K562 (cell line): ENCODE measurements at regions not wholly inside any gene's neighbourhood (a gene's known extent, or its start where the extent isn't known, plus 50 kb on each side); places are given as distances from the start of the nearest gene placed in this dataset.

ENCODE experiments used
- ATAC-seq: fragments of 200-7000 bp; cut with Tn5 transposase; 3 replicates; pipeline ENCODE4 v1.9.1; 2020; ENCODE audit warnings: moderate library complexity
- BruUV-seq: library from RNA; stranded (reverse); fragments of 400-500 nt; replicated peaks from 2 replicates; lab custom pipeline; 2021; lab: Mats Ljungman, UMichigan
- CTCF ChIA-PET: fragments of 300-600 bp; formaldehyde crosslinking; extraction: SDS; loops from one replicate; lab custom pipeline; 2021; ENCODE audit warnings: low intra/inter-chr PET ratio; lab: Yijun Ruan, JAX
- POLR2A ChIA-PET: fragments of 300-600, 350-650 bp; sonication (Branson Sonifier 250); formaldehyde crosslinking; extraction: SDS; loops from one replicate; lab custom pipeline; 2021; ENCODE audit warnings: antibody characterized with exemption, inconsistent platforms; lab: Yijun Ruan, JAX
- DNase-seq, 4 experiments: peaks; one replicate each; pipeline versions ENCODE4 v3.0.0 to v3.0.0-alpha.2; 2011 to 2018; ENCODE audit warnings: low spot score in 3 of 4, mixed read lengths in 3 of 4; ENCODE audit errors: extremely low read depth in 1 of 4
- FAIRE-seq: peaks from 2 replicates; lab custom pipeline; 2011; peaks lifted over from hg19 to GRCh38; lab: Jason Lieb, UNC
- H2AFZ ChIP-seq: 2 replicates; pipeline ENCODE4 v1.6.0; 2011; ENCODE audit warnings: low read depth, low read length, control low read depth, inconsistent platforms
- H3K27ac ChIP-seq: fragments of 200-600 bp; 3 replicates; pipeline ENCODE4 v1.8.0; 2011; ENCODE audit warnings: low read depth, mild to moderate bottlenecking, control low read depth, inconsistent platforms, low read length, moderate library complexity, mixed read lengths; ENCODE audit errors: extremely low read depth
- H3K27me3 ChIP-seq, 2 experiments: fragments of 300-600 bp in 1 of 2; 2 replicates in 1 of 2; 3 replicates in 1 of 2; pipeline versions ENCODE4 v1.6.0 to v1.8.0; 2011; ENCODE audit warnings: inconsistent platforms in 2 of 2, low read length in 2 of 2, mild to moderate bottlenecking in 1 of 2, mixed read lengths in 1 of 2, moderate library complexity in 1 of 2; ENCODE audit not compliant: control insufficient read depth in 2 of 2, insufficient read depth in 2 of 2
- H3K36me3 ChIP-seq: fragments of 300-600 bp; 3 replicates; pipeline ENCODE4 v1.8.0; 2011; ENCODE audit warnings: mild to moderate bottlenecking, low read length, inconsistent platforms; ENCODE audit not compliant: control insufficient read depth, insufficient read depth
- H3K4me1 ChIP-seq, 2 experiments: fragments of 200-600 bp in 1 of 2; replicated peaks in 1 of 2; 2 replicates in 1 of 2; 3 replicates in 1 of 2; pipeline versions ENCODE4 v1.5.1 to v1.8.0; 2011; ENCODE audit warnings: inconsistent platforms in 2 of 2, low read length in 2 of 2, mild to moderate bottlenecking in 1 of 2, mixed read lengths in 1 of 2, moderate library complexity in 1 of 2; ENCODE audit not compliant: control insufficient read depth in 2 of 2, insufficient read depth in 2 of 2
- H3K4me2 ChIP-seq: 2 replicates; pipeline ENCODE4 v1.6.1; 2011; ENCODE audit warnings: low read length, control low read depth, inconsistent platforms, mixed read lengths; ENCODE audit not compliant: insufficient read depth
- H3K4me3 ChIP-seq: fragments of 200-600 bp; sonication (generic), shearing (Covaris generic); 2 replicates; pipeline ENCODE4 v1.5.1; 2016; ENCODE audit warnings: control low read depth, inconsistent platforms
- H3K79me2 ChIP-seq: fragments of 200-600 bp; 3 replicates; pipeline ENCODE4 v1.8.0; 2011; ENCODE audit warnings: low read length, inconsistent platforms; ENCODE audit not compliant: control insufficient read depth, insufficient read depth
- H3K9ac ChIP-seq, 2 experiments: 2 replicates each; pipeline versions ENCODE4 v1.6.0 to v1.6.1; 2011; ENCODE audit warnings: low read depth in 2 of 2, low read length in 2 of 2, control low read depth in 1 of 2, inconsistent platforms in 1 of 2, mild to moderate bottlenecking in 1 of 2, mixed read lengths in 1 of 2; ENCODE audit not compliant: insufficient read depth in 1 of 2
- H3K9me1 ChIP-seq: one replicate; pipeline ENCODE4 v1.6.0; 2011; ENCODE audit warnings: inconsistent platforms, mild to moderate bottlenecking, low read length, moderate library complexity; ENCODE audit not compliant: control insufficient read depth, insufficient read depth
- H3K9me3 ChIP-seq: replicated peaks from 2 replicates; pipeline ENCODE4 v1.5.1; 2011; ENCODE audit warnings: low read depth, low read length, inconsistent platforms; ENCODE audit not compliant: control insufficient read depth, insufficient read depth
- H4K20me1 ChIP-seq: replicated peaks from 2 replicates; pipeline ENCODE4 v1.6.1; 2011; ENCODE audit warnings: low read length, inconsistent platforms, mixed read lengths; ENCODE audit not compliant: control insufficient read depth, insufficient read depth
- ETV6 ChIP-seq, 3 experiments: fragments of 150-350 bp in 1 of 3; sonication (generic) in 1 of 3; formaldehyde crosslinking in 1 of 3; IDR thresholded peaks; 2 replicates each; pipeline versions ENCODE4 v1.6.1 to v1.8.0; 2014 to 2022; ENCODE audit warnings: borderline replicate concordance in 2 of 3, low read depth in 2 of 3, antibody characterized with exemption in 1 of 3, low read length in 1 of 3, mild to moderate bottlenecking in 1 of 3, missing genetic modification reagents in 1 of 3
- GTF2A2 ChIP-seq: IDR thresholded peaks from 2 replicates; pipeline ENCODE4 v1.6.1; 2016; ENCODE audit warnings: mild to moderate bottlenecking, missing genetic modification characterization, missing compliant biosample characterization
- NBN ChIP-seq: fragments of 450-650 bp; IDR thresholded peaks from 2 replicates; pipeline ENCODE4 v1.6.1; 2016; ENCODE audit warnings: low read depth, mild to moderate bottlenecking
- OTX1 ChIP-seq: fragments of 450-650 bp; formaldehyde crosslinking; IDR thresholded peaks from 2 replicates; pipeline ENCODE4 v1.4.0; 2022; ENCODE audit warnings: mild to moderate bottlenecking
- SETDB1 ChIP-seq: IDR thresholded peaks from one replicate; pipeline ENCODE4 v1.6.1; 2012; ENCODE audit warnings: low read length, control low read depth, inconsistent platforms
- SLC30A9 ChIP-seq: fragments of 250-450 bp; sonication (Bioruptor Pico); IDR thresholded peaks from 2 replicates; pipeline ENCODE4 v1.8.0; 2022; ENCODE audit warnings: mild to moderate bottlenecking, moderate library complexity
- TBL1XR1 ChIP-seq, 2 experiments: IDR thresholded peaks; 2 replicates each; pipeline ENCODE4 v1.6.1; 2012; ENCODE audit warnings: improper control_type of control experiment in 2 of 2, low read length in 2 of 2, mild to moderate bottlenecking in 1 of 2
- ZNF232 ChIP-seq: sonication (generic); formaldehyde crosslinking; IDR thresholded peaks from 2 replicates; pipeline ENCODE4 v1.8.0; 2022; ENCODE audit warnings: mild to moderate bottlenecking, missing genetic modification reagents
- ZNF280B ChIP-seq: fragments of 250-450 bp; sonication (Bioruptor Pico); IDR thresholded peaks from 2 replicates; pipeline ENCODE4 v1.5.1; 2021; ENCODE audit warnings: mild to moderate bottlenecking
- WGBS: fragments of 100-300 bp; shearing (Covaris generic); methylation state at CpG from one replicate; pipeline ENCODE4 v1.1.6; 2016; ENCODE audit warnings: low coverage, mixed read lengths; ENCODE audit not compliant: insufficient coverage; ENCODE audit errors: missing lambda C conversion rate; 5-methylcytosine and 5-hydroxymethylcytosine counted together
- in situ Hi-C: fragments of 300-500 bp; cut with MboI; formaldehyde crosslinking; loops from 4 replicates; pipeline ENCODE4 v1.15.0; 2018; ENCODE audit warnings: inconsistent platforms, mixed read lengths
- intact Hi-C: fragments of 100-400 bp; cut with micrococcal nuclease; formaldehyde crosslinking; loops from 2 replicates; pipeline ENCODE4 v1.14.2; 2022
- TF ChIP-seq, protein P1 (sequence below), 2 experiments: IDR thresholded peaks; 2 replicates each; pipeline ENCODE4 v1.6.1; 2012; ENCODE audit warnings: improper control_type of control experiment in 2 of 2, low read depth in 2 of 2, low read length in 2 of 2, borderline replicate concordance in 1 of 2
- TF ChIP-seq, protein P2 (sequence below): fragments of 200-800 bp; sonication (Bioruptor generic); IDR thresholded peaks from 2 replicates; pipeline ENCODE4 v1.6.1; 2016; ENCODE audit warnings: missing genetic modification characterization, missing compliant biosample characterization

GRCh38 chr5:25027526-25027925 is 382.7 kb upstream of the CDH10 start (continued):
- TF ChIP-seq, protein P1, sequence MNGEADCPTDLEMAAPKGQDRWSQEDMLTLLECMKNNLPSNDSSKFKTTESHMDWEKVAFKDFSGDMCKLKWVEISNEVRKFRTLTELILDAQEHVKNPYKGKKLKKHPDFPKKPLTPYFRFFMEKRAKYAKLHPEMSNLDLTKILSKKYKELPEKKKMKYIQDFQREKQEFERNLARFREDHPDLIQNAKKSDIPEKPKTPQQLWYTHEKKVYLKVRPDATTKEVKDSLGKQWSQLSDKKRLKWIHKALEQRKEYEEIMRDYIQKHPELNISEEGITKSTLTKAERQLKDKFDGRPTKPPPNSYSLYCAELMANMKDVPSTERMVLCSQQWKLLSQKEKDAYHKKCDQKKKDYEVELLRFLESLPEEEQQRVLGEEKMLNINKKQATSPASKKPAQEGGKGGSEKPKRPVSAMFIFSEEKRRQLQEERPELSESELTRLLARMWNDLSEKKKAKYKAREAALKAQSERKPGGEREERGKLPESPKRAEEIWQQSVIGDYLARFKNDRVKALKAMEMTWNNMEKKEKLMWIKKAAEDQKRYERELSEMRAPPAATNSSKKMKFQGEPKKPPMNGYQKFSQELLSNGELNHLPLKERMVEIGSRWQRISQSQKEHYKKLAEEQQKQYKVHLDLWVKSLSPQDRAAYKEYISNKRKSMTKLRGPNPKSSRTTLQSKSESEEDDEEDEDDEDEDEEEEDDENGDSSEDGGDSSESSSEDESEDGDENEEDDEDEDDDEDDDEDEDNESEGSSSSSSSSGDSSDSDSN (IDR thresholded peaks at IDR 0.05; ENCODE audit: borderline replicate concordance in 1 of 2, low read depth in 2 of 2, low read length in 2 of 2): no peak
- no peak for TF ChIP-seq OTX1
- TF ChIP-seq ZNF232 (CRISPR knock-in tag): no peak
- TF ChIP-seq GTF2A2: no peak
- no peak for TF ChIP-seq ETV6 (IDR thresholded peaks at IDR 0.05; ENCODE audit: borderline replicate concordance in 1 of 2, low read depth in 2 of 2, low read length in 1 of 2)
- no peak for TF ChIP-seq ETV6 (CRISPR knock-in tag; IDR thresholded peaks at IDR 0.05; ENCODE audit: borderline replicate concordance)
- no peak for TF ChIP-seq TBL1XR1 (IDR thresholded peaks at IDR 0.05; ENCODE audit: low read length in 2 of 2)

DNA sequence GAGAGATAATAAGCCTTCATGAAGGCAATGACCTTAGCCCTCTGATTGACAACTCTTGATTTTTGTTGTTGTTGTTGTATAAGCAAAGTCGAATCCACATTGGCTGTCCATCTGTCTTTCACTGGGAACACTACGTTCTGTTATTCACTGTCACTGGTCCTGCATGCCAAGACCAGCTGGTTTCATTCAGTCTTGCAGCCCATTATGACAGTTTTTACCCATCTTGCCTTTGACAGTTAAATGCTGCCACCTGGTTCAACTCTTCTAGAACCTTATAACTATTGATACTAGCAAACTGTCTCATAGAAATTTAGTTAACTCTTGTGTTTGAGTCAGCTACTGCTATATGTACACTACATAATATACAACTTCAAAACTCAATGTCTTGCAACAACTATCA is 382.3 kb upstream of the CDH10 start:
- CTCF ChIA-PET: no interaction called here
- H3K4me1 ChIP-seq: no peaks in the 10 kb centered on the region
- no peak overlapping the region for H3K4me2 ChIP-seq
- POLR2A ChIA-PET: no interaction called here
- H4K20me1 ChIP-seq: no peaks in the 10 kb centered on the region
- no peak overlapping the region for H3K27ac ChIP-seq
- H3K9ac ChIP-seq: no peak overlapping the region
- no peak overlapping the region for H2AFZ ChIP-seq
- no peak for DNase-seq
- in situ Hi-C loops: no loop called here
- H3K79me2 ChIP-seq: no peaks in the 10 kb centered on the region
- no TSS peak for BruUV-seq
- WGBS: 0% methylated on average over 2 of the region's 2 CpGs
- H3K27me3 ChIP-seq: no peaks in the 10 kb centered on the region
- ATAC-seq: no peak
- TF ChIP-seq, protein P2, sequence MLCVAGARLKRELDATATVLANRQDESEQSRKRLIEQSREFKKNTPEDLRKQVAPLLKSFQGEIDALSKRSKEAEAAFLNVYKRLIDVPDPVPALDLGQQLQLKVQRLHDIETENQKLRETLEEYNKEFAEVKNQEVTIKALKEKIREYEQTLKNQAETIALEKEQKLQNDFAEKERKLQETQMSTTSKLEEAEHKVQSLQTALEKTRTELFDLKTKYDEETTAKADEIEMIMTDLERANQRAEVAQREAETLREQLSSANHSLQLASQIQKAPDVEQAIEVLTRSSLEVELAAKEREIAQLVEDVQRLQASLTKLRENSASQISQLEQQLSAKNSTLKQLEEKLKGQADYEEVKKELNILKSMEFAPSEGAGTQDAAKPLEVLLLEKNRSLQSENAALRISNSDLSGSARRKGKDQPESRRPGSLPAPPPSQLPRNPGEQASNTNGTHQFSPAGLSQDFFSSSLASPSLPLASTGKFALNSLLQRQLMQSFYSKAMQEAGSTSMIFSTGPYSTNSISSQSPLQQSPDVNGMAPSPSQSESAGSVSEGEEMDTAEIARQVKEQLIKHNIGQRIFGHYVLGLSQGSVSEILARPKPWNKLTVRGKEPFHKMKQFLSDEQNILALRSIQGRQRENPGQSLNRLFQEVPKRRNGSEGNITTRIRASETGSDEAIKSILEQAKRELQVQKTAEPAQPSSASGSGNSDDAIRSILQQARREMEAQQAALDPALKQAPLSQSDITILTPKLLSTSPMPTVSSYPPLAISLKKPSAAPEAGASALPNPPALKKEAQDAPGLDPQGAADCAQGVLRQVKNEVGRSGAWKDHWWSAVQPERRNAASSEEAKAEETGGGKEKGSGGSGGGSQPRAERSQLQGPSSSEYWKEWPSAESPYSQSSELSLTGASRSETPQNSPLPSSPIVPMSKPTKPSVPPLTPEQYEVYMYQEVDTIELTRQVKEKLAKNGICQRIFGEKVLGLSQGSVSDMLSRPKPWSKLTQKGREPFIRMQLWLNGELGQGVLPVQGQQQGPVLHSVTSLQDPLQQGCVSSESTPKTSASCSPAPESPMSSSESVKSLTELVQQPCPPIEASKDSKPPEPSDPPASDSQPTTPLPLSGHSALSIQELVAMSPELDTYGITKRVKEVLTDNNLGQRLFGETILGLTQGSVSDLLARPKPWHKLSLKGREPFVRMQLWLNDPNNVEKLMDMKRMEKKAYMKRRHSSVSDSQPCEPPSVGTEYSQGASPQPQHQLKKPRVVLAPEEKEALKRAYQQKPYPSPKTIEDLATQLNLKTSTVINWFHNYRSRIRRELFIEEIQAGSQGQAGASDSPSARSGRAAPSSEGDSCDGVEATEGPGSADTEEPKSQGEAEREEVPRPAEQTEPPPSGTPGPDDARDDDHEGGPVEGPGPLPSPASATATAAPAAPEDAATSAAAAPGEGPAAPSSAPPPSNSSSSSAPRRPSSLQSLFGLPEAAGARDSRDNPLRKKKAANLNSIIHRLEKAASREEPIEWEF (CRISPR knock-in tag): no peak
- no peak for TF ChIP-seq ZNF280B (CRISPR knock-in tag)
- no peak for TF ChIP-seq SETDB1
- TF ChIP-seq NBN: no peak
- TF ChIP-seq SLC30A9 (CRISPR knock-in tag): no peak
- TF ChIP-seq, all 486 proteins: peak for 0
- no peaks in the 10 kb centered on the region for H3K9me3 ChIP-seq
- no peak overlapping the region for H3K4me3 ChIP-seq
- FAIRE-seq: no peak
- no peaks in the 10 kb centered on the region for H3K9me1 ChIP-seq
- no peaks in the 10 kb centered on the region for H3K36me3 ChIP-seq
- intact Hi-C loops: no loop called here
